ENCODE measurements at regions not wholly inside any gene's neighbourhood (a gene's known extent, or its start where the extent isn't known, plus 50 kb on each side); places are given as distances from the start of the nearest gene placed in this dataset.
"Not testable (repeated sequence)": the region's sequence is repeated elsewhere in the genome, so short reads cannot be mapped to it uniquely, and the experiment has no call there.

DNA sequence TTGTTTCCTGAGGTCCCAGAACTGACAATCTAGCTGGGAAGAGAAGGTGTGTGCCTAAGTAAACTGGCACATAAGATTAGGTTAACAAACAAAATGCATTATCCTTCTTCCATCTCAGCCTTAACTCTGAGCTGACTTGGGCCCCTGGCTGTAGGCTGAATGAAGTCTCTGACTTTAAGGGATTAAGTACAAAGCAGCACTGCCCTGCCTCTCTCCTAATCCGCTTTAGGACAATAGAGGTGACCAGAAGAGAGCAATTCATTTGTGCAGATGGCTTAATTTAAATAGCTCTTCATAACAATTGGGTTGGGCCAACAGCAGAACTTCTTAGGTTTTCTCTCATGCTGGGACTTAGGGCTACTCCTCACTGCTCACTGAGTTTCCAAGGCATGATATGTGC, 181.6 kb upstream of the SOX14 start:
- DNase-seq (ENCODE audit: low spot score), result no peak

DNA sequence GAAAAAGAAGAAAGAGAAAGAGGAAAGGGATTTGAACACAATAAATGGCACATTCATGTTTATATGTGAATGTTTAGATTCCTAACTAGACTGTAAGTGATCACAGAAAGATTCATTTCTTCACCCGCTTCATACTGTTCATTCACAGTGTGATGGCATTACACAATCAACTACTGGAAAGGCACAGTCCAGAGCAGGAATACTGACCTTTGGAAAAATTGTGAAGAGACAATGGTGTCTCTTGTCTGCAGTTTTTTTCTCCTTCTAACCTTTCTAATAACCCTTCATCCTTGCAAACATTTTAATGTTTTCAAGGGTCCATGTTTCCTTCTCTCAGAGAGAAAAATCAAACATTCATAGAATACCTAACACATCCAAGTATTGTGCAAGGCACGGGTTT, 180.9 kb upstream of the SOX14 start:
- DNase-seq (ENCODE audit: low spot score) (no peak), ATAC-seq (no peak)

More for the DNA sequence above, 181.6 kb upstream of the SOX14 start:
- ATAC-seq, result no peak

GRCh38 chr3:137588871-137589270, 175.2 kb upstream of the SOX14 start:
- ATAC-seq (no peak), DNase-seq (ENCODE audit: low spot score) (no peak)

DNA sequence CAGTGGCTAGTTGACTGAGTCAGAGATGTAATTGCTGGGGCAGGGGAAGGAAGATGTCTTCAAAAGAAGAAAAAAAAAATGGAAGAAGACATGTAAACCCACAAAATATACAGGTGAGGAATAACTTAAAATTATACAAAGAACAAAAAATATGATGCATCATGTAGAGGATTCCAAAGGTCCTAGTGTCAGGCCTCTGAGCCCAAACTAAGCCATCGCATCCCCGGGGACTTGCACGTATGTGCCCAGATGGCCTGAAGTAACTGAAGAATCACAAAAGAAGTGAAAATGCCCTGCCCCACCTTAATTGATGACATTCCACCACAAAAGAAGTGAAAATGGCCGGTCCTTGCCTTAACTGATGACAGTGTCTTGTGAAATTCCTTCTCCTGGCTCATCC, 168.7 kb upstream of the SOX14 start:
- not testable (repeated sequence) for DNase-seq (ENCODE audit: low spot score); ATAC-seq

- DNase-seq (ENCODE audit: low spot score), result no peak
- ATAC-seq, result no peak
Observed at GRCh38 chr3:137610723-137611122, 153.4 kb upstream of the SOX14 start.

DNA sequence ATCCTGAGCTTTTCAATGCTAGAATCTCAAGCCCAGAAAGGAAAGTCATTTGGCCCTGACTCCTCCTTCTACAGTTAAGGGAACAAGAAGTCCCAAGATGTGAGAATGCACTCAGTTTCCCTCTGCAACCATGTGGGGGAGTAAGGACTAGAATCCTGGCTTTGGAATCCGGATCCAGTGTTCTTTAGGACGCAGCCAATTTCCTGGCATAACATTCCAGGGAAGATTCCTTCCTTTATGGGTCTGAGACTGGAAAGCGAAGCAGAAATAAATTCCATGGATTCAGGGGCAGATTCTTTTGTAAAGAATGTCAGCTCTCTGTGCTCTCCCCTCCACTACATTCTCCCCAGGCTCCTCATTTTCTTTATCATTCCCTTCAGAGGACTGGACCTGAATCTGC, 151.8 kb upstream of the SOX14 start:
- DNase-seq (ENCODE audit: low spot score), result no peak
- no peak for ATAC-seq

DNA sequence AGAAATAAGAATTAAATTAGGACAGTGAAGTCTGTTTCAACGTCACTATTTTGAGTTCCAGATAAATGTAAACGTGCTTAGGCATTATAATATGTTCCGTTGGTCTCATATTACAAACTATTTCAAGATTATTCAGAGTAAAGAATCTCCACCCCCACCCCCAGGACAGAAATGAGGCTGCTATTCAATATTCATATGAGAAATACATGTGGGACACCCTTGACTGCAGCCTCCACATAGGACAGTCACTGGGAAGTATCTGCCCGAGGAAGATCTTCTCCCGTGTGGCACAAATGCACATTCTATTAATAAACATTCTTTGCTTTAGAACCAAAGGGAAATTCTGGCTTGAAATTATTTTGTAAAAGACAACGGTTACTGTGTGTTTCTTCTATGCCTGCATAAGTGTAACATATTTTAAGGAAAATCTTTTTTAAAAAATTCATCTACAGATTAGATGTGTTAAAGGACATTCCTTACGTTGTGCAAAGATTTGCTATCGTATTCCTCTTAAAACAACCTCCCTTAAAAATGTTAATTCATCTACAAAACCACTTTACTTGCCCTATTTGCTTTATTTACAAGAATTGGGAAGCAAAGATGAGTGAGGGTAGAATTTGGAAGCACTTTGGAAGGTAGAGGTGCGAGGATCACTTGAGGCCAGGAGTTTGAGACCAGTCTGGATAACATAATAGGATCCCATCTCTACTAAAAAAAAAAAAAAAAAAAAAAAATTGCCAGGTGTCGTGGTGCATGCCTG, 148.3 kb upstream of the SOX14 start:
- no peak for ATAC-seq
- DNase-seq (ENCODE audit: low spot score), result no peak

DNA sequence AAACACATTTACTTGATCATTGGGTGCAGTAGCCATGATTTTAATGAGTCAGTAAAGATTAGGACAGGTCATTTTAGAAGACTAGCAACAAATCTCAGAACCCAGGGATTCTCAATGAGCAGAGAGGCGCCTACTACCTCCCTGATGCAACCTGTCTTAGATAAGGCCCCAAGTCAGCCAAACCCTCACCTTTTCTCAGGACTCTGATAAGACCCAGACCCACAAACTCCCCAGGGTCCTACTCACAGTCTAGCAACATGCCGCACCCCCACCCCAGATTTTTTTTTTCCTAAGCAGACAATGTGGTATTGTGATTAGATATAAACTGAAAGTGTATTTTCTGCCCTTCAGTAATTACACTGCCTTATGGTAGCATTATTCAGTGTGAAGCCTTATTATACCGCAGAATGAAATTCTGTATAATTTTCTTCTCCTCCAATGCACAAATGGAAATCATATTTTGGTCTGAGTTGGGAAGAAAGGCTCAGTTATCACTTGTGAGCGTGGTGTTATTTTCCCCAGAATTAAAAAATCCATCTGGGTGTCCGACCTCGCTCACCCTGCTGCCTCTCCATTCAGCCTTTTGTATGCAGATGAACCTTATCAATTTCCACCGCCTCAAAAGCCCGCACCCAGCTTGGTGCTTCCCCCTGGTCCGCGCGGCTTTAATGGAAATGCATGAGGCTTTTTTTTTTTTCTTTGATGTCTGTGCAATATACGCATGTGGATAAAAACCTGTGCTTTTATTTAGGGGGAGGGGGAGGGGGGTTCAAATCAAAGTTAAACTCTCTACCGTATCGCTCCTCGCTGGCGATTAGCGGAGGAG, 122.0 kb upstream of the SOX14 start:
- DNase-seq (ENCODE audit: low spot score) (no peak), ATAC-seq (no peak)

DNA sequence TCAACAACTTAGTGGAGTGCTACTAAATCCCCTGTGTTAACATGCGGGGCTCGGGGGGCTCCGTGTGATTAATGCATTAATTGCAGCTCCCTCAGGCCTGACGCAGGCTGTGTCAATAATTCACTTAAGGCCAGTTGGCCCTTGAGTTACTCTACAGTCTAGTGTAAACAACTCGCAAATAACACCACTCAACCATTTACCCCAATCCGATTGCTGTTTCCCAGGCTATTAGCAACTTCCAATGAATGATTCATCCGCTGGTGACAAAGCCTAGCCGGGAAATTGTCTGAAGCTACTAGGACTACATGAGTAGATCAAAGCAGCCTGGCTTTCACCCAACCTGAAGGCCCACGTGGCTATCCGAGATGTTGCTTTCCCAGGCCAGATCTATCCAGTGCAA, 121.3 kb upstream of the SOX14 start:
- no peak for DNase-seq (ENCODE audit: low spot score)
- no peak for ATAC-seq

GRCh38 chr3:137647179-137647578, 116.9 kb upstream of the SOX14 start:
- ATAC-seq (no peak), DNase-seq (ENCODE audit: low spot score) (no peak)

- DNase-seq (ENCODE audit: low spot score) (no peak), ATAC-seq (no peak)
Observed at GRCh38 chr3:137669519-137670060, 94.5 kb upstream of the SOX14 start.

GRCh38 chr3:137687181-137687879, 76.8 kb upstream of the SOX14 start:
- ATAC-seq (no peak), DNase-seq (ENCODE audit: low spot score) (no peak)

GRCh38 chr3:137692803-137693431, 71.2 kb upstream of the SOX14 start:
- DNase-seq (ENCODE audit: low spot score) (peak; percentile 52), ATAC-seq (peak; percentile 94)

DNA sequence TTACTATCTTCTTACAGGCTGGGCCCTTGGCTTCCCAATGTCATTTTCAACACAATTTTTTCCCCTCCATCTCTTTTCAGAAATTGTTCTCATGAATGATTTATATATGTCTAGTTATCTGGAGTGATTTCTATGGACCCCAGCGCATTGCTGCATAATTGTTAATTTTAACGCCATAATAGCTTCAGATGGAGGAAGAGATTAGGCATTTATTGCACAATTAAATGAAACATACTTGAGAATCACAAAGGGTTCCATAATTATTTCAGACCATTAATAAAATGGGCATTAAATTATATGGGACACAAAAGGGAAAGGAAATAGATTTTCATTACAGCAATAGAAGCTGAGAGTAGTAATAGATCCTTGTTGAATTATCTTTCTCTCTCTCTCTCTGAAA, 70.3 kb upstream of the SOX14 start:
- DNase-seq (ENCODE audit: low spot score) (no peak), ATAC-seq (no peak)

GRCh38 chr3:137694836-137695235, 69.3 kb upstream of the SOX14 start:
- ATAC-seq (no peak), DNase-seq (ENCODE audit: low spot score) (no peak)

DNA sequence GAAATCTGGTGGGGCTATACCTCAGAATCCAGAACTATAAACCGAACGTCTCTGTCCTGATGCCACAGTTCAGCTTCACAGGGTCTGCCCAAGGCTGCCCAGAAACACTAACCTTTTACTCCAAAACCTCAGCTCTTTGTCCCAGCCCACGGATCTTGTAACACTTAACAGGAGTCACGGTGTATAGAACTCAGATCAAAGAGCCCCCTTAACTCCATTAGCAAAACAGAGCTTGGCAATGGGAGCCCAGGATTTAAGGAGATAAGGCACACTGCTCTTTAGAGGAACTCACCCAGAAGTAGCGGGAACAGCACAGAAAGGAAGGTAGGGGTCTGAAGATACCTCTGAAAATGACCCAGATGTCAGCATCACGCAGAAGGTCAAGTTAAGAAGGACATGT, 68.8 kb upstream of the SOX14 start:
- no peak for ATAC-seq
- DNase-seq (ENCODE audit: low spot score), result no peak

DNA sequence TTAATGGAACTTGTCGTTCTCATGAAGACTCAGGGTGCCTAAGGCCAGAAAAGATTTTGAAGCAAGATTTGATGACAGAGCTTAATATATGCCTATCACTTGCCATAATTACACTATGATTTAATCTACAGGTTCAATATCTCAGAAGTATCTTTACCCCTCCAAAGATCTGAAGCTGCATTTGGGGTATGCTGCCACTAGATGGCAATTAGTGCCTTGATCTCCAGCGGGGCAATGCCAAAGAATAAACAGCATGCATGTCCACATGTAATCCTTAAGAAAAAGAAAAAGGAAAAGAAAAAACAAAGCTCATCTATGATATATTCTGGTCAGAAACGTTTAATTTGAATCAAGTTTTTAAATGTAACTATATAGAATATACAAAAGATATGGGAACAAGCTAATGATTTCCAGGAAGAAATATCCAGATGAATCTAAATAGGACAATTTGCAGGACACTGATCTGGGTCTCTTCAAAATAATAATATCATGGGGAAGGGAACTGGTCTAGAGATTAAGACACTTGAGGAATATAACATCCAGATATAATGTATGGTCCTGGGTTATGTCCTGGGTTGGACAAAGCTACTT, 55.0 kb upstream of the SOX14 start:
- ATAC-seq (peak; percentile 86), DNase-seq (ENCODE audit: low spot score) (no peak)

DNA sequence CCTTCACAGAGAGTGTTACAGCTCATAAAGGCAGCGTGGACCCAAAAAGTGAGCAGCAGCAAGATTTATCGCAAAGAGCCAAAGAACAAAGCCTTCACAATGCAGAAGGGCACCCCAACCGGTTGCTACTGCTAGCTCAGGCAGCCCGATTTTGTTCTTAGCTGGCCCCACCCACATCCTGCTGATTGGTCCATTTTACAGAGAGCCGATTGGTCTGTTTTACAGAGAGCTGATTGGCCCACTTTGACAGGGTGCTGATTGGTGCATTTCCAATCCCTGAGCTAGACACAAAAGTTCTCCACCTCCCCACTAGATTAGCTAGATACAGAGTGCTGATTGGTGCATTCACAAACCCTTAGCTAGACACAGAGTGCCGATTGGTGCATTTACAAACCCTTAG, 50.1 kb upstream of the SOX14 start:
- not testable (repeated sequence) for DNase-seq (ENCODE audit: low spot score); ATAC-seq
